ENCODE measurements at regions not wholly inside any gene's neighbourhood (a gene's known extent, or its start where the extent isn't known, plus 50 kb on each side); places are given as distances from the start of the nearest gene placed in this dataset.

GRCh38 chr6:40973304-40973703 is 65.7 kb downstream of the UNC5CL start:
- 91 to 93% methylated on average over 4 of the region's 4 CpGs for WGBS, 2 donors
- Histone ChIP-seq H3K27me3 (ENCODE audit: control insufficient read depth in 1 of 2, insufficient read depth in 2 of 2, low read length in 2 of 2) (peaks cover 2 to 5% of the 10 kb centered on the region in 2 donors), H3K27ac (ENCODE audit: low read depth in 2 of 2, low read length in 1 of 2) (no peak overlapping the region), H3K4me3 (ENCODE audit: low read depth in 1 of 2, low read length in 2 of 2) (no peak overlapping the region), H3K36me3 (ENCODE audit: control insufficient read depth in 2 of 2, insufficient read depth in 2 of 2, low read length in 1 of 2) (no peaks in the 10 kb centered on the region), H3K4me1 (ENCODE audit: control insufficient read depth in 2 of 2, insufficient read depth in 2 of 2, low read length in 1 of 2) (no peaks in the 10 kb centered on the region), H3K9me3 (ENCODE audit: control insufficient read depth in 2 of 2, insufficient read depth in 1 of 2, low read depth in 1 of 2, low read length in 1 of 2) (no peaks in the 10 kb centered on the region)

GRCh38 chr6:40972814-40973213 is 66.2 kb downstream of the UNC5CL start:
- H3K9me3 ChIP-seq (ENCODE audit: control insufficient read depth in 2 of 2, insufficient read depth in 1 of 2, low read depth in 1 of 2, low read length in 1 of 2), result no peaks in the 10 kb centered on the region
- no peaks in the 10 kb centered on the region for H3K36me3 ChIP-seq (ENCODE audit: control insufficient read depth in 2 of 2, insufficient read depth in 2 of 2, low read length in 1 of 2)
- H3K27ac ChIP-seq (ENCODE audit: low read depth in 2 of 2, low read length in 1 of 2), result no peak overlapping the region
- H3K4me1 ChIP-seq (ENCODE audit: control insufficient read depth in 2 of 2, insufficient read depth in 2 of 2, low read length in 1 of 2), result no peaks in the 10 kb centered on the region
- 57 to 65% methylated on average over 3 of the region's 3 CpGs for WGBS, 2 donors
- peaks cover 2 to 5% of the 10 kb centered on the region in 2 donors for H3K27me3 ChIP-seq (ENCODE audit: control insufficient read depth in 1 of 2, insufficient read depth in 2 of 2, low read length in 2 of 2)
- H3K4me3 ChIP-seq (ENCODE audit: low read depth in 1 of 2, low read length in 2 of 2), result no peak overlapping the region

- Histone ChIP-seq H3K9me3 (ENCODE audit: control insufficient read depth in 2 of 2, insufficient read depth in 1 of 2, low read depth in 1 of 2, low read length in 1 of 2) (no peaks in the 10 kb centered on the region), H3K27me3 (ENCODE audit: control insufficient read depth in 1 of 2, insufficient read depth in 2 of 2, low read length in 2 of 2) (peaks cover 2 to 4% of the 10 kb centered on the region in 2 donors), H3K27ac (ENCODE audit: low read depth in 2 of 2, low read length in 1 of 2) (no peak overlapping the region), H3K4me1 (ENCODE audit: control insufficient read depth in 2 of 2, insufficient read depth in 2 of 2, low read length in 1 of 2) (no peaks in the 10 kb centered on the region), H3K4me3 (ENCODE audit: low read depth in 1 of 2, low read length in 2 of 2) (no peak overlapping the region), H3K36me3 (ENCODE audit: control insufficient read depth in 2 of 2, insufficient read depth in 2 of 2, low read length in 1 of 2) (no peaks in the 10 kb centered on the region)
- WGBS, 2 donors, result 96 to 97% methylated on average over 3 of the region's 3 CpGs
Observed at GRCh38 chr6:40972190-40972589, 66.8 kb downstream of the UNC5CL start.

- peaks cover 2% of the 10 kb centered on the region in 2 donors for H3K27me3 ChIP-seq (ENCODE audit: control insufficient read depth in 1 of 2, insufficient read depth in 2 of 2, low read length in 2 of 2)
- H3K4me3 ChIP-seq (ENCODE audit: low read depth in 1 of 2, low read length in 2 of 2), result no peak overlapping the region
- no peaks in the 10 kb centered on the region for H3K36me3 ChIP-seq (ENCODE audit: control insufficient read depth in 2 of 2, insufficient read depth in 2 of 2, low read length in 1 of 2)
- no peaks in the 10 kb centered on the region for H3K9me3 ChIP-seq (ENCODE audit: control insufficient read depth in 2 of 2, insufficient read depth in 1 of 2, low read depth in 1 of 2, low read length in 1 of 2)
- H3K4me1 ChIP-seq (ENCODE audit: control insufficient read depth in 2 of 2, insufficient read depth in 2 of 2, low read length in 1 of 2), result no peaks in the 10 kb centered on the region
- H3K27ac ChIP-seq (ENCODE audit: low read depth in 2 of 2, low read length in 1 of 2), result no peak overlapping the region
Observed at GRCh38 chr6:40968620-40969164, 70.3 kb downstream of the UNC5CL start.

- no peaks in the 10 kb centered on the region for H3K9me3 ChIP-seq (ENCODE audit: control insufficient read depth in 2 of 2, insufficient read depth in 1 of 2, low read depth in 1 of 2, low read length in 1 of 2)
- H3K36me3 ChIP-seq (ENCODE audit: control insufficient read depth in 2 of 2, insufficient read depth in 2 of 2, low read length in 1 of 2), result no peaks in the 10 kb centered on the region
- H3K27ac ChIP-seq (ENCODE audit: low read depth in 2 of 2, low read length in 1 of 2), result no peak overlapping the region
- H3K27me3 ChIP-seq (ENCODE audit: control insufficient read depth in 1 of 2, insufficient read depth in 2 of 2, low read length in 2 of 2), result peaks cover 0 to 2% of the 10 kb centered on the region in 2 donors
- no peak overlapping the region for H3K4me3 ChIP-seq (ENCODE audit: low read depth in 1 of 2, low read length in 2 of 2)
- no peaks in the 10 kb centered on the region for H3K4me1 ChIP-seq (ENCODE audit: control insufficient read depth in 2 of 2, insufficient read depth in 2 of 2, low read length in 1 of 2)
- 95% methylated on average over 4 of the region's 4 CpGs for WGBS, 2 donors
Observed at GRCh38 chr6:40966860-40967259, 72.2 kb downstream of the UNC5CL start.

- H3K27me3 ChIP-seq (ENCODE audit: control insufficient read depth in 1 of 2, insufficient read depth in 2 of 2, low read length in 2 of 2), result peaks cover 0 to 2% of the 10 kb centered on the region in 2 donors
- no peak overlapping the region for H3K27ac ChIP-seq (ENCODE audit: low read depth in 2 of 2, low read length in 1 of 2)
- H3K36me3 ChIP-seq (ENCODE audit: control insufficient read depth in 2 of 2, insufficient read depth in 2 of 2, low read length in 1 of 2), result no peaks in the 10 kb centered on the region
- 86 to 93% methylated on average over 2 of the region's 2 CpGs for WGBS, 2 donors
- no peak overlapping the region for H3K4me3 ChIP-seq (ENCODE audit: low read depth in 1 of 2, low read length in 2 of 2)
- H3K9me3 ChIP-seq (ENCODE audit: control insufficient read depth in 2 of 2, insufficient read depth in 1 of 2, low read depth in 1 of 2, low read length in 1 of 2), result no peaks in the 10 kb centered on the region
- no peaks in the 10 kb centered on the region for H3K4me1 ChIP-seq (ENCODE audit: control insufficient read depth in 2 of 2, insufficient read depth in 2 of 2, low read length in 1 of 2)
Observed at GRCh38 chr6:40965046-40965445, 74.0 kb downstream of the UNC5CL start.

GRCh38 chr6:40963019-40963418 is 76.0 kb downstream of the UNC5CL start:
- Histone ChIP-seq H3K27ac (ENCODE audit: low read depth in 2 of 2, low read length in 1 of 2) (no peak overlapping the region), H3K27me3 (ENCODE audit: control insufficient read depth in 1 of 2, insufficient read depth in 2 of 2, low read length in 2 of 2) (no peaks in the 10 kb centered on the region), H3K36me3 (ENCODE audit: control insufficient read depth in 2 of 2, insufficient read depth in 2 of 2, low read length in 1 of 2) (no peaks in the 10 kb centered on the region), H3K4me1 (ENCODE audit: control insufficient read depth in 2 of 2, insufficient read depth in 2 of 2, low read length in 1 of 2) (no peaks in the 10 kb centered on the region), H3K9me3 (ENCODE audit: control insufficient read depth in 2 of 2, insufficient read depth in 1 of 2, low read depth in 1 of 2, low read length in 1 of 2) (no peaks in the 10 kb centered on the region), H3K4me3 (ENCODE audit: low read depth in 1 of 2, low read length in 2 of 2) (no peak overlapping the region)
- WGBS, 2 donors, result 83 to 90% methylated on average over 3 of the region's 3 CpGs

- Histone ChIP-seq H3K4me3 (ENCODE audit: low read depth in 1 of 2, low read length in 2 of 2) (no peak overlapping the region), H3K4me1 (ENCODE audit: control insufficient read depth in 2 of 2, insufficient read depth in 2 of 2, low read length in 1 of 2) (no peaks in the 10 kb centered on the region), H3K27ac (ENCODE audit: low read depth in 2 of 2, low read length in 1 of 2) (peak overlapping the region in 1 of 2 donors; percentile 17), H3K9me3 (ENCODE audit: control insufficient read depth in 2 of 2, insufficient read depth in 1 of 2, low read depth in 1 of 2, low read length in 1 of 2) (no peaks in the 10 kb centered on the region), H3K36me3 (ENCODE audit: control insufficient read depth in 2 of 2, insufficient read depth in 2 of 2, low read length in 1 of 2) (no peaks in the 10 kb centered on the region), H3K27me3 (ENCODE audit: control insufficient read depth in 1 of 2, insufficient read depth in 2 of 2, low read length in 2 of 2) (no peaks in the 10 kb centered on the region)
- WGBS, 2 donors, result 30 to 47% methylated on average over 2 of the region's 2 CpGs
Observed at GRCh38 chr6:40962241-40962640, 76.8 kb downstream of the UNC5CL start.

- Histone ChIP-seq H3K36me3 (ENCODE audit: control insufficient read depth in 2 of 2, insufficient read depth in 2 of 2, low read length in 1 of 2) (no peaks in the 10 kb centered on the region), H3K4me1 (ENCODE audit: control insufficient read depth in 2 of 2, insufficient read depth in 2 of 2, low read length in 1 of 2) (no peaks in the 10 kb centered on the region), H3K4me3 (ENCODE audit: low read depth in 1 of 2, low read length in 2 of 2) (no peak overlapping the region), H3K27me3 (ENCODE audit: control insufficient read depth in 1 of 2, insufficient read depth in 2 of 2, low read length in 2 of 2) (no peaks in the 10 kb centered on the region), H3K9me3 (ENCODE audit: control insufficient read depth in 2 of 2, insufficient read depth in 1 of 2, low read depth in 1 of 2, low read length in 1 of 2) (no peaks in the 10 kb centered on the region), H3K27ac (ENCODE audit: low read depth in 2 of 2, low read length in 1 of 2) (no peak overlapping the region)
- 100% methylated on average over 4 of the region's 4 CpGs for WGBS, 2 donors
Observed at GRCh38 chr6:40961831-40962230, 77.2 kb downstream of the UNC5CL start.

- Histone ChIP-seq H3K9me3 (ENCODE audit: control insufficient read depth in 2 of 2, insufficient read depth in 1 of 2, low read depth in 1 of 2, low read length in 1 of 2) (no peaks in the 10 kb centered on the region), H3K4me3 (ENCODE audit: low read depth in 1 of 2, low read length in 2 of 2) (no peak overlapping the region), H3K27ac (ENCODE audit: low read depth in 2 of 2, low read length in 1 of 2) (no peak overlapping the region), H3K4me1 (ENCODE audit: control insufficient read depth in 2 of 2, insufficient read depth in 2 of 2, low read length in 1 of 2) (no peaks in the 10 kb centered on the region), H3K36me3 (ENCODE audit: control insufficient read depth in 2 of 2, insufficient read depth in 2 of 2, low read length in 1 of 2) (no peaks in the 10 kb centered on the region), H3K27me3 (ENCODE audit: control insufficient read depth in 1 of 2, insufficient read depth in 2 of 2, low read length in 2 of 2) (no peaks in the 10 kb centered on the region)
- WGBS, 2 donors, result 85 to 87% methylated on average over 14 of the region's 14 CpGs
Observed at GRCh38 chr6:40960742-40961430, 78.1 kb downstream of the UNC5CL start.
